ENCODE measurements at regions not wholly inside any gene's neighbourhood (a gene's known extent, or its start where the extent isn't known, plus 50 kb on each side); places are given as distances from the start of the nearest gene placed in this dataset.
"Not testable (repeated sequence)": the region's sequence is repeated elsewhere in the genome, so short reads cannot be mapped to it uniquely, and the experiment has no call there.

DNA sequence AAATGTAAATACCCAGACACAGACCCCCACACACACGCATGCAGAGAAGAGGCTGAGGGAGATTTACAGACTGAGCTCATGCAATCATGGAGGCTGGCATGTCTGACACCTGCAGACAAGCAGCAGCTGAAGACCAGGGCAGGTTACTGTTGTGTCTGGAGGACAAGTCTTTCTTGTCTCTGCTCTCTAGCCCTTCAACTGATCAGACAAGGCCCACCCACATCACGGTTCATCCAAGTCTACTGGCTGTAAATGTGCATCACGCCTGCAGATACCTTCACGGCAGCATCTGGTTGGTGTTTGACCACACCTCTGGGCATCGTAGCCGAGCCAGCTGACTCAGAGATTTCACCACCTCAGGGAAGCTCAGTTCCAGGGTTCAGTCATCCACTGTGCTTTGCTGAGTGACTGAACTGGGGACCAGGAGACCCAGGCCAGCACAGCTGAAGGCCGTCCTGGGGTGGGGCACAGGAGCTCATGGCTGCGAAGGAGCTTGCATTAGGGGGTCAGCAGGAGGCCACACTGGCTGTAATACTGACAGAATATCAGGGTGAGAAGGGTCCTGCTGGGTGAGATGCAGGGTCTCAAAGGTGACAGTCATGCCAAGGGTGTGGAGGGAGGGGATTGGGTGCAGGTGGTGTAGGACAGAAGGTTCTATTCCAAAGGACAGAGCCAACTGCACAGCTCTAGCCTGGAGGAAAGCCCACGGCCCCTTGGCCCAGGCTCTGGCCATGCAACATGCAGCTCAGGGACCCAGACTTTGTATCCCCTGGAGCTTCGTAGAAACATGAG, 304.9 kb downstream of the BRD1 start:
- DNase-seq = no peak

DNA sequence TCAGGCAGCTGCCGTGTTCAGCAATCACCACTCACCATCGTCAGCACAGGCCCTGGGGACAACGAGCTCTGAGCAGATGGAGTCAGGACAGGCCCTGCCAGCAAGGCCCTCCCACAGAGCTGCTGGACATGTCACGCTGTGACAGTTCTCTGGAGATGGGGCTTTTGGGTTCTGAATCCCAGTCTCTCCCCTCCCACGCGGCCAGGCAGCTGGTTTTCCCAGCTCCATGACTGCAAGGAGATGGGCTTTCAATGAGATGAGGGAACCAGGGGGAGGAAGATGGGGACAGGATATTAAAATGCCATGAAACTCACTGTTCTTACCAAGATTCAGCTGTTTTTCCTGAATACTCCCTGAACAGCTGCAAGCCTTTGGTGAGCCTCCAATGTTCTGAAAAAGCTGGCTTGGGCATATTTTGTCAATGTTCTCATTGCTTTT, 305.9 kb downstream of the BRD1 start:
- no peak for DNase-seq

DNA sequence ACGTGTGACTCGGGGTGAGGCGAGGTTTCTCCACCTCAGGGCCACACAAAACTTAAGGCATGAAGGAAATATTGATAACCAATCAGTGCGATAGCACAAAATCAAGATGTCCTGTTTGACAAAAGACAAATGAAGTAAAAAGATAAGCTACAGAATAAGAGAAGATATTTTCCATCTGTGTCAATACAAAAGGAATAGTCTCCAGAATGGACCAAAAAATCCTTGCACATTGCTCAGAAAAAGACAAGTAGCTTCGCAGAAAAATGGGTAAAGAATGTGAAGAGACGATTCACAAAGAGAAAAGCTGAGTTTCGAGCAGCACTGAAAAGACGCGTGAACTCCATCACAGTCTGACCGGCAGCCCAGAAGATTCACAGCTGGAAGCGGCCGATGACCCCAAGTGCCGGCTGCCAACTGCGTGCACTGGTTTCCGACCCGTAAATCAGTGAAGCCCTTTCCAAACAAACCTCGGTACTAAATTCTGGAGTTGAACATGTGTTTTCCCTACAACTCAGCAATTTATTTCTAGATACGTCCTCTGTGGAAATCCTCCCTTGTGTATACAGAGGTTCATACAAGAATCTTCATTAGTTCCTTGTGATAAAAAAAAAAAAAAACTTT, 308.4 kb downstream of the BRD1 start:
- DNase-seq = no peak

DNA sequence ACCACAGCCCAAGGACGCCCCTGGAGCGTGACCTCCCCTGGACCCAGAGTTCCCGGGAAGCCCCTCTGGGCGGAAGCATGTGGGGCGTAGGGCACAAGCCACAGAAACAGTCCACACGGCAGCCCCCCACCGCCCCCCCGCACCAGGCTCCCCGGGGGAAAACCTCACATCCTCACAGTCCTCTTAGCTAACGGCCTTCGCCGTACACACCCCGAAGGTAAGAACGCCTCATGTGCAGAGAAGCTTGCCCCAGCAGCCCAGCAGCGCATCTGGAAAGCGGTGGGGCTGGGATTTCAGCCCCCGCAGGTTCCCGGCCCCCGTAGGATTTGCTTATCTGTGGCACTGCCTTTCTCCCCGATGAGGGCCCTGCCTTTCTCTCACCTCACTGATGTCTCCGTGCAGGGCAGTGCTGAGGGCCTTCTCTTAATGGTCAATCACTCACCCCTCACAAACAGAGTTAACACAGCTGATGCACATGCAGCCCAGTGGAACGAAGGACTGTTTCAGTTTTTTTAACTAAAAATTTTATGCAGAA, 309.2 kb downstream of the BRD1 start:
- no peak for DNase-seq

DNA sequence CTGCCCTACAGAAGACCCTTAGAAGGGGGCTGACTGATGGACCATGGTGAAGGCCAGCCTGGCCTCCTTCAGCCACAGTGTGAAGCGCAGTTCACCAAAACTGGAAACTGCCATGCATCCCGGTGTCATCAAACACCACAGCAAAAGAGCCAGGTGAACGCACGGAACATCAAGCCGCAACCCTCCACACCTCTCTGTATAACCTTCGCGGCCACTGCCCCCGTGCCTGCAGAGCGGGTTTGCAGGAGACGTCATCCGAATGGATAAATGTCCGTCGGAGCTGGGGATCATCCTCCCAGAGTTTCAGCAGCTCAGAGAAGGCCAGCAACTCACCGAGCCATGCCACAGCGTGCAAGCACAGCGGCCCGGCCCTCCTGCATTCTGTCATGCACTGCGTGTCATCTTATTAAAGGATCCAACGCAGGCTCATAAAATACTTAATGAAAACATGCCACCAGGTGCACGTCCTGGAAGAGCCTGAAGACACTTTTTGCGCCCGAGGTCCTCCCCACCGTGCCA, 309.9 kb downstream of the BRD1 start:
- DNase-seq = no peak

DNA sequence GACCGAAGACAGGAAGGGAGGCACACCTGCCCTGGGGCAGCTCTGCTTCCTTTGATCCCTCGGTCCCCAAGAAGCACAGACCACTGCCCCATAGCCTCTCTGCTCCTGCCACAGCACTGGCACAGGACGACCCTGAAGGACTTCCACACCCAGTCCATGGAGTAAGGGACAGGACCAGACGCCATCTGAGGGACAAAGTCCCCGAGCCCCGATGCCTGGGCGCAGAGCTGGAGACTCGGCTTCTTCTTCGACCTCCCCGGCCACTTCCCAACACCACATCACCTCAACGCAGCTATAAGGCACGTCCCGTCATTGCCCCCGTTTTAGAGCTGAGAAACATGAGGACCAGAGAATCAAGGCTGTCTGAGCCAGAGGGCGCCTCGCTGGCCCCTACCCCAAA, 310.5 kb downstream of the BRD1 start:
- DNase-seq = no peak

DNA sequence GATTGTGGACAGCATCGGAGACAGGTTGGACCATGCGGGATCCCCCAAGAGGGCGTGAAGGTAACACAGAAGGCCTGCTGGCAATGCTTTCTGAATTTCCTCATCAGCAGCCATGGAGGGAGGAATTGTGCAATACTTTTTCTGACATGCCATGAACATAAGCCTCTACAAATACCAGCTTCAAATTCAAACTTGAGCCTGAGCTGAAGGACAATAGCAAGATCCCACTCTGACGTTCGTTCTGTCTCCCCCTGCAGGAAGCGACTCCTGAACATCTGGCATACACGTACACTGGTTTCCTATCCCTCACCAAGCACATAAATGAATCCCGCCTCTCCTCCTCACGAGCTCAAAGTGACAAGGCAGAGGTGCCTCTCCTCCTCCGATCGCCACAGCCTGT, 312.2 kb downstream of the BRD1 start:
- no peak for DNase-seq

DNA sequence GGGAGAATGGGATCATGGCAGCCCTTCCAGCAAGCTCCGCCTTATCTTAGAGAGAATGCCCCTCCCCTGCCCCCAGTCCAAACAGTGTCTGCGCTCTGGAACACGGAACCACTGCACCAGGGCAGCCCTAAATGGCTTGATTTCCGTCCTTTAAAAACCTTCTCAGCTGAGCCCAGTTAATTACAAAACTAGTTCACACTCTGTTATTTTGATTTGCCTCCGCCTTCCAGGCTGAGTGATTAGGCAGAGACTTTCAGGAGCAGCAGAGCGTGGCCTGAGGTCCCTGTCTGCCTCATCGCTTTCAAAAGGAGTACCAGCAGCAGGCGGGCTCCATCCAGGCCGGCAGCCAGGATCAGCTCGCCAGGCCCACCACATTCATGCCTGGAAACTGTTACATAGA, 313.0 kb downstream of the BRD1 start:
- no peak for DNase-seq

DNA sequence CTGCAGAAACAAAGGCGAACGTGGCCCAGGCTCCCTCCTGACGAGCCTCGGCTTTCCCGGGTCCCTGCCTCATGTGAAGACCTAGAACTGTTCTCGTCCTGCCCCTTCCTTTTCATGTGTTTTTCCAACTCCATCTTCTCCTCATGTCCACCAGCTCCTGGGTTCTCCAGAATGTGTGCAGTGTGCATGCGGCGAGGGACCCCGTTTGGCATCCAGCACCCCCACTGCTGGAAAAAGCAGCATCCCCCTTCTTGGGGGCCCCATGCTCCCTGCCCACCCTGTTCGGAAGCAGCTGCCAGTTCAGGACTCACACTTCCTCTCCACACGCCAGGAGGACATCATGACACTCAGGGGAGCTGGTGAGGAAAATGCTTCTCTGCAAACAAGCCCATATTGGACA, 313.5 kb downstream of the BRD1 start:
- no peak for DNase-seq

DNA sequence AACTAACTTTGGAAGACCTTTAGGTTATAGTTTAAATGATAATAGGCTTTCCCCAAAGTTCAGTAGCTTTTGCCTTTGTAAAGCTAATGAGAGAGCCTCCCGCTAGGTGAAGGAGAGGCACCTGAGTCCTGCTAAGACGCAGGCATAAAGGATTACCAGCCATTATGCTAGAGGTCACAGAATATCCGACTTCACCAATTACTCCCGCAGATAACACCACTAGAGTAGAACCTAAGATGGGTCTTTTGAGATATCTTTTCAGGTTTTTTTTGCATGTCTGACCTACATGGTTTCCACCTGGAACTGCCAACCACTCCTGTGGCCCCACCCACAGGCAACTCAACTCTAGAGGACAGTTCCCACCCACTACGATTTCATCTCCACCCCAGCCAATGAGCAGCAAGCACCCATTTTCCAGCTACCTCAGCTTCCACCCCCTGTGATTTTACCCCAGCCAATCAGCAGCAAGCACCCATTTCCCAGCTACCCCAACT, 314.3 kb downstream of the BRD1 start:
- no peak for DNase-seq

DNA sequence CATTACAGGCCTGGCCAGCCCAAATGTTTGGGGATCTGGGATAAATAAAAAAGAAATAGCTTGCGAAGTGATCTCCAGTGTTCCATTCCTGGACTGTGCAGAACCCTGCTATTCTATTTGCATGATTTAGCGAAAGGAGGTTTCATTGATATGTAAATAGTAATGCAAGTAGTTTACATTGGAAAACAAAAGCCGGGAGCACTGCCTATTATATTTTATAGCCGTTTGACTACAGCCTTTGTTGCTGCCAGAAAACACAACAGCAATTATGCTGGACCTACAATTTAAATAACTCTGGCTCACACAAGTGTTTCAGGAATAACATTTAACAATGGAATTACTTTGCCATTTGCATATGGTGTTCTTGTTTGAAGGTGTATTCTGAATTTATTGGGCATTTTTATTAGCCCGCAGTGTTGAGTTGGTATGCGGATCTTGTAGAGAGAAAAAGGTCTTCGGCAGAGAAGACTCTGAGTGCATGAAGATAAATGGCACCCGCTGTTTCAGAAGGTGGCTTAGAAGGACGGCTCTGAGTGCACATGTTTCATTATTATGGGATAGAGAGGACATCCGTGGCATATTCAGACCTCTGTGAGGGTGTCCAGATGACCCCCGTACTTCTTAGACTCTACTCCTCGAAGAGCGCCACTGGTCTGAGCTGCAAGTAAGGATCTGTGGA, 315.0 kb downstream of the BRD1 start:
- no peak for DNase-seq

DNA sequence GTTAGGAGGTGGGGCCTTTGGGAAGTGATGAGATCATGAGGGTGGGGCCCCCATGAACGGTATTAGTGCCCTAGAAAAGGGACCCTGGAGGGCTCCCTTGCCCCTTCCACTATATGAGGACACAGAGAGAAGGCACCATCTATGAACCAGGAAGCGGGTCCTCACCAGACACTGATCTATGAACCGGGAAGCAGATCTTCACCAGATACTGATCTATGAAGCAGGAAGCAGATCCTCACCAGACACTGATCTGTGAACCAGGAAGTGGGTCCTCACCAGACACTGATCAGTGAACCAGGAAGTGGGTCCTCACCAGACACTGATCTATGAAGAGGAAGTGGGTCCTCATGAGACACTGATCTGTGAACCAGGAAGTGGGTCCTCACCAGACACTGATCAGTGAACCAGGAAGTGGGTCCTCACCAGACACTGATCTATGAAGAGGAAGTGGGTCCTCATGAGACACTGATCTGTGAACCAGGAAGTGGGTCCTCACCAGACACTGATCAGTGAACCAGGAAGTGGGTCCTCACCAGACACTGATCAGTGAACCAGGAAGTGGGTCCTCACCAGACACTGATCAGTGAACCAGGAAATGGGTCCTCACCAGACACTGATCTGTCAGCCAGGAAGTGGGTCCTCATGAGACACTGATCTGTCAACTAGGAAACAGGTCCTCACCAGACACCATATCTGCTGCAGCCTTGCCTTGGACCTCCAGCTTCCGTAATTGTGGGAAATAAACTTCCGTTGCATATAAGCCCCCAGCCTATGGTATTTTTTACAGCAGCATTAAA, 316.1 kb downstream of the BRD1 start:
- DNase-seq = not testable (repeated sequence)

DNA sequence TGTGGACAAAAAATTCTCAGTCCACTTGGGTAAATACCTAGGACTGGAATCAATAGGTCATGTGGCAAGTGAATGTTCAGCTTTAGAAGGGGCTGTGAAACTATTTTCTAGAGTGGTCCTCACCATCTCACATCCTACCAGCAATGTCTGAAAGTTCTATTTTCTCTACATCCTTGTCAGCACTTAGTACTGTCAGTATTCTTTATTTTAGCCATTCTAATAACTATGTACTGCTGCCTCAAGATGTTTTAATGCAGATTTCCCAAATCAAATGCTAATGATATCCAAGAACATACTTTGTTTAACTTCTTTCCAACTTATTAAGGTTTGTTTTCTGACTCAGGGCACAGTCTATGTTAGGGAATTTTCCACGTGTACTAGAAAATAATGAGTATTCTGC, 317.0 kb downstream of the BRD1 start:
- DNase-seq = no peak

DNA sequence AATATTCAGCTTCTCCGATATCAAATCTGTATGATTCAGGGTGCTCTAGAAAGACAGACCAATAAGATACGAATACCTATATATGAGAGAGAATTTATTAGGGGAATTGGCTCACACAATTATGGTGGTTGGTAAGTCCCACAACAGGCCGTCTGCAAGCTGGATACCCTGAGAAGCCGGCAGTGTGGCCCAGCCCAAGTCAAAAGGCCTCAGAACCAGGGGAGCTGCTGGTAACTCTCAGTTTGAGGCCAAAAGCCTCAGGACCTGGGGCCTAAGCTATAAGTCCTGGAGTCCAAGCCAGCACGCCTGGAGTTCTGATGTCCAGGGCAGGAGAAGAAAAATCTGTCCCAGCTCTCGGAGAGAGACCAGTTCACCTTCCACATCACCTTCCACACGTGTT, 318.7 kb downstream of the BRD1 start:
- no peak for DNase-seq

DNA sequence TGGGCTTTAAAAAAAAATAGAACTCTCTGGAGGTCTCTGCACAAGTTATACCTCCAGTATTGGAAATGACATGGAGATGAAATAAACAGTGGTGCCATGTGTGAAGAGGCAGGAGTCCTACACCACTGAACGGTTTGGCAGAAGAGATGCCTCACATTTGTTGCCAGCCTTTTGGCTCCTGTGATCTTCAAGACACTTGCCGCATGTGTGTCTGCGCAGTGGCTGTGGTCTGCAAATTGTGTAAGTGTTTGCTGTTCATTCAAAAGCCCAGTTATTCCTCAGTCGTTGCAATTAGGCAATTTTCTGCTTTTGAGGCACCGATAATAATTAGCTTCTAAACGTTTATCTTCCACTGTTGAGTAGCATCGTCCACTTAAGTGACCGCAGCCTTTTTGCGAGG, 319.1 kb downstream of the BRD1 start:
- DNase-seq = no peak

DNA sequence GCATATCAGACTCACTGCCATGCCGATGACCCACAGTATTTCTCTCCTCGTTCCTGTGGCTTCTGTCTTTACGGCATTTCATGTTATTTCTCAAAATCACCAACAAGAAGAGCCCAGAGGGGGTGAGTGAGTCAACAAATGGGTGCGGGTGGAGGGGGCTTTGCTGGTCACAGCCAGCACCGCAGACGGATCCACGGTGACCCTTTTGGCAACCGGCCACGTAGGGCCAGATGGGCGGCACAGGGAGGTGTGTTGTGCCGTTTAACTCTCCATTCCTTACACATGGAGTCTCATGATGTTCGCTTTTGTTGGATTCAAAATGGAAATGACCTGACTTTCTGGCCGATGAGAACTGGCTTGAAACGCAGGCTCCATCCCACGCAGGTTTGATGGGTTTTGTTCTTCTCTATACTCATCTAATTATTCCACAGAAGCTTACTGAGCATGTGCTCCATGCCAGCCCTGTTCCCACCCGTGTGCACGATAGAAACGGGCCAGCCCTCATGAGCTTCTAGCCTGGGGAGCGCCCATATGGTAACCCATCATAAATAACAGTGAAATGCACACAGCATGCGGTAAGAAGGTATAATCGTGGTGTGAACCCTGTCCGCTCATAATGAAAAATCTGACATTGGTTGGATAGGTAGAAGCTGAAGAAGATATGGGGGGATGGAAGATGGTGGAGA, 319.9 kb downstream of the BRD1 start:
- no peak for DNase-seq

DNA sequence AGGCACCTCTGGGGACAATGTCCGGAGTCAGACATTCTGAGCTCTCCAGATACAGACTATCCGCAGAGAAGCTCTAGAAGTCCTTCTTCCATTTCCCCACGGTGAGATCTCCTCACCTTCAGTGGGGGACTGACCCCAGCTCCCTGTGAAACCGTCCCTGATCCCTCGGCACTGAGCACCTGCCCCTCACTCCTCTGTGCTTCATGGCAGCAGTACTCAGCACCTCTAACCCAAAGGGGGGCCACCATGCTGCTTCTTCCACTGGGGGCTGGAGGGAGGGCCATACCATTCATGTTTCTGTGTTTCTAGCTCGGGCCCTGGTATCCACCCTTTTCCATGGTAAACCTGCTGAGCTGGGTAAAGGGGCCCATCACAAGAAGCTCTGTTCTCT, 321.7 kb downstream of the BRD1 start:
- no peak for DNase-seq

DNA sequence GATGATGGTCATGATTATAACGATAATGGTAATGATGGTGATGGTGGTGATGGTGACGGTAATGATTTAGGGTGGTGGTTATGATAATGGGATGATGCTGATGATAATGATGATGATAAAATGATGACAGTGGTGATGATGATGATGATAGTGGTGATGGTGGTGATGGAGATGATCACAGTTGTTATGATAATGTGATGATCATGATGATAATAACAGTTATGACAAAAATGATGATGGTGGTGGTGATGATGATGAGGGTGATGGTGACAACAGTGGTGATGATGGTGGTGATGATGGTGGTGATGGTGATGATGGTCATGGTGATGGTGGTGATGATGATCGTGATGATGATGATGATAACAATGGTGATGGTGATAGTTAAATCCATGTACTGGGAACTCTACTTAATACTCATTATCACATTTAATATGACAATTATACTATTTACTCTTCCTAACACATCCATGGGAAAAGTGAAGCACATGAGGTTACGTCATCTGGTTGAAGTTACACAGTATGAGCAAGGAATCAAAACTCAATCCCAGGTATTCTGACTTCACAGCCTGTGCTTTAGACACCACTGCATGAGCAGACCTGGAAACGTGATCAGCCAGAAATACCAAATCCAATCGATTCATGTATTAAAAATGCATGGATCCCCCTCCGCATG, 322.2 kb downstream of the BRD1 start:
- DNase-seq = no peak

DNA sequence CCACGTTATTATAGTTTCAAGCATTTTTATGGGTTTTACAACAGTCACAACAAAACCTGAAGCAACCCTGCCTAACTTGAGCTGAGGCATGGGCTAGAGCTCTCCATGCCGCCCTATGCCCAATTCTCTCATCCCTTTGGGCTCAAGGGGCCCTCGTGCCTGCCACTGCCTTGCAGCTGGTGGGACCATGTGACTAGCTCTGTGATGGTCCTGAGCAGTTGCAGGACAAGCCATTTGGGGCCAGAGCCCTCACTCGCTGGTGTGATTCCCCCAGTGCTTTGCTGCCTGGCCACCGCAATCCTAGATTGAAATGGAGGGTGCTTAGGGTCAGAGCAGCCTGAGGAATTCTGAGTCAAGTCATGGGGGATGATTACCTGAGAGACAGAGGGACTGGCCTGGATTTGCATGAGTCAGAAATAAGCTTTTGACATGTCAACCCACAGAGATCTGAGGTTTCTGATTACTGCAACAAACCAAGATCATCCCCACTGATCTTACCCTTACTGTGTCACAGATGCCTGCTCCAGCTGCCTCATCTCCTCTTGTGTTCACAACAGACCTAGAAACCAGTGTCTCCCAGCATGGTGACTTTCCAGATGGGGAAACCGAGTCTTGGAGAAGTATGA, 323.7 kb downstream of the BRD1 start:
- DNase-seq = no peak

DNA sequence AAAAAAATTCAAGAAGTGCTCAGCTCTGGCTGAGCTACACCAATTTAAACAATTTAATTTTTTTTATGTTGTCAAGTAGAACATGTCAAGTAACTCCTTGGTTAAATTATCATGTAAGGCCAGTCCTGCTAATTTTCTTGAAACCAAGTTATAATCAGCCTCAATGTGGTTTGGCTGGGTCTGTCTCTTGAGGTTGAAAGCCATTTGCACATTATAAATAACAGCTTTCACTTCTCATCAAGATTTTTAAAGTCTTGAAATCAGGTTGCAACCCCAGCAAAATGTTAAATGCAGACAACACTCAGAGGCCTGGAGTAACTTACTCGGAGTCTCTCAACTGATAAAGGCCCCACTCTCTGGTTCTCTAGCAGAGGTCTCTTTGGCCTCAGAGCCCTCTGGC, 324.4 kb downstream of the BRD1 start:
- no peak for DNase-seq
